Coronary artery (tissue), 2 donors: ENCODE measurements at regions not wholly inside any gene's neighbourhood (a gene's known extent, or its start where the extent isn't known, plus 50 kb on each side); places are given as distances from the start of the nearest gene placed in this dataset.

Experiments used
- DNase-seq: peaks from one replicate; pipeline ENCODE4 v3.0.0-alpha.2; 2017; ENCODE audit warnings: low spot score
- H3K27ac ChIP-seq, 2 donors: fragments of 200-600 bp; sonication (generic); one replicate each; pipeline ENCODE4 v1.5.1; 2016 to 2019
- H3K4me3 ChIP-seq: fragments of 200-600 bp; sonication (generic); 2 replicates; pipeline ENCODE4 v1.5.1; 2016; ENCODE audit warnings: mild to moderate bottlenecking, moderate library complexity
- TF ChIP-seq, protein P1 (sequence below): fragments of 200-600 bp; sonication (generic); IDR thresholded peaks from one replicate; pipeline ENCODE4 v1.5.1; 2019; ENCODE audit warnings: antibody characterized with exemption

- TF ChIP-seq, protein P1, sequence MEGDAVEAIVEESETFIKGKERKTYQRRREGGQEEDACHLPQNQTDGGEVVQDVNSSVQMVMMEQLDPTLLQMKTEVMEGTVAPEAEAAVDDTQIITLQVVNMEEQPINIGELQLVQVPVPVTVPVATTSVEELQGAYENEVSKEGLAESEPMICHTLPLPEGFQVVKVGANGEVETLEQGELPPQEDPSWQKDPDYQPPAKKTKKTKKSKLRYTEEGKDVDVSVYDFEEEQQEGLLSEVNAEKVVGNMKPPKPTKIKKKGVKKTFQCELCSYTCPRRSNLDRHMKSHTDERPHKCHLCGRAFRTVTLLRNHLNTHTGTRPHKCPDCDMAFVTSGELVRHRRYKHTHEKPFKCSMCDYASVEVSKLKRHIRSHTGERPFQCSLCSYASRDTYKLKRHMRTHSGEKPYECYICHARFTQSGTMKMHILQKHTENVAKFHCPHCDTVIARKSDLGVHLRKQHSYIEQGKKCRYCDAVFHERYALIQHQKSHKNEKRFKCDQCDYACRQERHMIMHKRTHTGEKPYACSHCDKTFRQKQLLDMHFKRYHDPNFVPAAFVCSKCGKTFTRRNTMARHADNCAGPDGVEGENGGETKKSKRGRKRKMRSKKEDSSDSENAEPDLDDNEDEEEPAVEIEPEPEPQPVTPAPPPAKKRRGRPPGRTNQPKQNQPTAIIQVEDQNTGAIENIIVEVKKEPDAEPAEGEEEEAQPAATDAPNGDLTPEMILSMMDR, result no peak
- DNase-seq, result no peak
- H3K27ac ChIP-seq, result no peak overlapping the region
- H3K4me3 ChIP-seq, result no peak overlapping the region
Measured at GRCh38 chr11:116187026-116187425, 585.8 kb downstream of the BUD13 start.

DNA sequence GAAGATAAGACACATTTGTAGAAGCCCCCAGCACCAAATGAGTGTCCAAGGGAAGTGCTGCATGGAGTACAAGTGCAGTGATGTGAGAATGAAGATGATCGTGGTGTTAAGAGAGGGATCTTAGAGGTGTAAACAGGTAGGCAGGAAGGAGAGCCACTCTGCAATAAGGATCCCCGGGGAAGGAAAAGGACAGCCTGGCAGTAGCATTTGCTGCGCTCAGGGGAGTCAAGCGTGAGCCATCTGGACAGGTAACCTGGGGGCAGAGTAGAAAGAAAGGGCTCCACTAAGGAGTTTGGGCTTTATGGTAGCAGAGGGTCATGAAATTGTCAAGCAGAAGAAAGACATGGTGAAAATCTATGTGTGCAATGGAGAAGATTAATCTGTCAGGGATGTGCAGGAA, 587.2 kb downstream of the BUD13 start:
- no peak for DNase-seq
- TF ChIP-seq, protein P1, result no peak
- Histone ChIP-seq H3K4me3 (no peak overlapping the region), H3K27ac (no peak overlapping the region)

- no peak overlapping the region for H3K27ac ChIP-seq
- H3K4me3 ChIP-seq, result no peak overlapping the region
- TF ChIP-seq, protein P1, result no peak
- DNase-seq, result no peak
Measured at GRCh38 chr11:116184763-116185162, 588.0 kb downstream of the BUD13 start.

- H3K27ac ChIP-seq, result no peak overlapping the region
- DNase-seq, result no peak
- TF ChIP-seq, protein P1, result no peak
- no peak overlapping the region for H3K4me3 ChIP-seq
Measured at GRCh38 chr11:116182356-116182966, 590.3 kb downstream of the BUD13 start.

DNA sequence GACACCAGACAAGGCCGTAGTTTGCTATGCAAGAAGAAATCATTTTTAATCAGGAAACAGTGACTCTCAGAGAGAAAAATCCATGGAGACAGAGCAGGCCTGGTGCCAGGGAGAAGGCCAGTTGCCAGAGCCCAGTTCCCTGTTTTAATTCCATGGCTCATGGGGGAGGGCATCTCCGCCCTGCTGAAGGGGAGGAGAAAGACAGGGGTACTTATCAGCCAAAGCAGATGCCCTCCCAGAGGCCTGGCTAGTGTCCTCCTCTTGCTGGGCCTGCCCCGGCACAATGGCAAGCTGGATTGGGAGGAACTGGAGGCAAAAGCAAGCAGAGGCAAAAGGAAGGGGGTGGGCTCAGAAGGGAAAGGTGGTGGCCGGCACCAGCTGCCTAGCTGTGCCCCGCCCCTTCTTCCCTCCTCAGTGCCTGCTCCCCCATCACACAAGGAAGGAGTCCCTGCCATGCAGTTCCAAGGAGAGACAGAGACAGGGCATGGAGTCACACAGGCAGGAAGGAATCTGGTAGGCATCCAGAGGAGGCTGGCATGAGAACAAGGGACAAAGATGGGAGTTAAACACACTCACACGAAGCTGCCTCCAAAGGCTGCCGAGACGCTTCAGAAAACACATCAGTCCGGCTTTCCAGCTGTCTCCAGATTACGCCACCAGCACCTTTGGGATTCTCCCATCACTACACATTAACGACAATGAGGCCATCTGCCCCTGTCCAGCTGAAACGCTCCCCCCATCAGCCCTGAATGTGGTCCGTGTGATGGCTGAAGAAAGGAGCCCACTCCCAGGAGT, 591.8 kb downstream of the BUD13 start:
- TF ChIP-seq, protein P1, result no peak
- Histone ChIP-seq H3K27ac (no peak overlapping the region), H3K4me3 (no peak overlapping the region)
- no peak for DNase-seq

GRCh38 chr11:116179401-116179800, 593.4 kb downstream of the BUD13 start:
- no peak overlapping the region for H3K27ac ChIP-seq
- H3K4me3 ChIP-seq, result no peak overlapping the region
- TF ChIP-seq, protein P1, result no peak
- DNase-seq, result peak; percentile 54
